ENCODE measurements at regions not wholly inside any gene's neighbourhood (a gene's known extent, or its start where the extent isn't known, plus 50 kb on each side); places are given as distances from the start of the nearest gene placed in this dataset.

DNA sequence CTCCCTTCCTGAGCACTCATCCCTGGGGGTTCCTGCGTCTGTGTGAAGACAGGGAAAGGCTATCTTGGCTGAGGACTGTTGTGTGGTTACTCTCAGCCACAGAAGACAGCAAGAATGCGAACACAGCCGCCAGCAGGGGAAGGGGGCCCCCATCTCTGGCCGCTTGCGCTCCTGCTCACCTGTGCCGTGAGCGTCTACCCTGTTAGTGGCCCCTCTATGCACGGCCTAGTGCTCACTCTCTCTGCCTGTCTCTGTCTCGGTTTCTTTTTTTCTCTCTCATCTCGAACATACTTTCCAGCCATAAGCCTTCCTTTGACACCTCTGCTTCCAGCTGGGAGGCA is 206.7 kb upstream of the APCDD1 start:
- TF ChIP-seq POLR2AphosphoS5 (IDR thresholded peaks at IDR 0.05) (no peak), POLR2A (IDR thresholded peaks at IDR 0.05) (no peak)
- TF ChIP-seq, protein P1, sequence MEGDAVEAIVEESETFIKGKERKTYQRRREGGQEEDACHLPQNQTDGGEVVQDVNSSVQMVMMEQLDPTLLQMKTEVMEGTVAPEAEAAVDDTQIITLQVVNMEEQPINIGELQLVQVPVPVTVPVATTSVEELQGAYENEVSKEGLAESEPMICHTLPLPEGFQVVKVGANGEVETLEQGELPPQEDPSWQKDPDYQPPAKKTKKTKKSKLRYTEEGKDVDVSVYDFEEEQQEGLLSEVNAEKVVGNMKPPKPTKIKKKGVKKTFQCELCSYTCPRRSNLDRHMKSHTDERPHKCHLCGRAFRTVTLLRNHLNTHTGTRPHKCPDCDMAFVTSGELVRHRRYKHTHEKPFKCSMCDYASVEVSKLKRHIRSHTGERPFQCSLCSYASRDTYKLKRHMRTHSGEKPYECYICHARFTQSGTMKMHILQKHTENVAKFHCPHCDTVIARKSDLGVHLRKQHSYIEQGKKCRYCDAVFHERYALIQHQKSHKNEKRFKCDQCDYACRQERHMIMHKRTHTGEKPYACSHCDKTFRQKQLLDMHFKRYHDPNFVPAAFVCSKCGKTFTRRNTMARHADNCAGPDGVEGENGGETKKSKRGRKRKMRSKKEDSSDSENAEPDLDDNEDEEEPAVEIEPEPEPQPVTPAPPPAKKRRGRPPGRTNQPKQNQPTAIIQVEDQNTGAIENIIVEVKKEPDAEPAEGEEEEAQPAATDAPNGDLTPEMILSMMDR (IDR thresholded peaks at IDR 0.05) = no peak

Data from prostate gland (tissue), 2 donors.